Mesenchymal stem cell (in vitro differentiated cells and primary cell): ENCODE measurements at regions not wholly inside any gene's neighbourhood (a gene's known extent, or its start where the extent isn't known, plus 50 kb on each side); places are given as distances from the start of the nearest gene placed in this dataset.

ENCODE experiments used
- DNase-seq: peaks from one replicate; pipeline ENCODE4 v3.0.0-alpha.2; 2013
- H2AFZ ChIP-seq: one replicate; pipeline ENCODE4 v1.6.1; 2013; ENCODE audit warnings: low read depth, mild to moderate bottlenecking, control low read depth, inconsistent platforms, low read length, moderate library complexity
- H2AK5ac ChIP-seq: 2 replicates; pipeline ENCODE4 v1.6.1; 2013; ENCODE audit warnings: low read length, moderate library complexity, mild to moderate bottlenecking, inconsistent platforms; ENCODE audit not compliant: severe bottlenecking
- H2BK120ac ChIP-seq: one replicate; pipeline ENCODE4 v1.6.1; 2013; ENCODE audit warnings: low read depth, mild to moderate bottlenecking, inconsistent platforms, low read length, moderate library complexity
- H2BK12ac ChIP-seq, 2 experiments: one replicate each; pipeline ENCODE4 v1.6.1; 2013; ENCODE audit warnings: inconsistent platforms in 2 of 2, low read length in 2 of 2, mild to moderate bottlenecking in 2 of 2, moderate library complexity in 2 of 2, control low read depth in 1 of 2
- H2BK15ac ChIP-seq: one replicate; pipeline ENCODE4 v1.6.1; 2013; ENCODE audit warnings: mild to moderate bottlenecking, low read depth, inconsistent platforms; ENCODE audit not compliant: poor library complexity, severe bottlenecking
- H2BK5ac ChIP-seq: 2 replicates; pipeline ENCODE4 v1.6.1; 2013; ENCODE audit warnings: low read depth, mild to moderate bottlenecking, low read length, control low read depth, inconsistent platforms; ENCODE audit not compliant: poor library complexity, severe bottlenecking
- H3K14ac ChIP-seq, 2 experiments: one replicate each; pipeline ENCODE4 v1.6.1; 2013; ENCODE audit warnings: inconsistent platforms in 2 of 2, low read length in 2 of 2, control low read depth in 1 of 2, mild to moderate bottlenecking in 1 of 2, moderate library complexity in 1 of 2
- H3K18ac ChIP-seq, 2 experiments: one replicate each; pipeline ENCODE4 v1.6.1; 2013; ENCODE audit warnings: inconsistent platforms in 2 of 2, low read length in 2 of 2, control low read depth in 1 of 2, low read depth in 1 of 2, mild to moderate bottlenecking in 1 of 2
- H3K23ac ChIP-seq, 2 experiments: one replicate each; pipeline ENCODE4 v1.6.1; 2013; ENCODE audit warnings: inconsistent platforms in 2 of 2, low read length in 2 of 2, mild to moderate bottlenecking in 2 of 2, moderate library complexity in 2 of 2, control low read depth in 1 of 2
- H3K27ac ChIP-seq: 2 replicates; pipeline ENCODE4 v1.5.1; 2013; ENCODE audit warnings: mild to moderate bottlenecking, moderate library complexity, low read length, control low read depth, inconsistent platforms; ENCODE audit not compliant: poor library complexity, severe bottlenecking
- H3K27me3 ChIP-seq, 2 experiments: 2 replicates each; pipeline versions ENCODE4 v1.6.1 to v1.7.0; 2013; ENCODE audit warnings: low read length in 2 of 2, mild to moderate bottlenecking in 2 of 2, moderate library complexity in 2 of 2, control low read depth in 1 of 2, inconsistent platforms in 1 of 2; ENCODE audit not compliant: control insufficient read depth in 1 of 2, insufficient read depth in 1 of 2
- H3K36me3 ChIP-seq, 2 experiments: 2 replicates each; pipeline versions ENCODE4 v1.6.1 to v1.7.0; 2013; ENCODE audit warnings: low read length in 2 of 2, control low read depth in 1 of 2, inconsistent platforms in 1 of 2, low read depth in 1 of 2, mild to moderate bottlenecking in 1 of 2; ENCODE audit not compliant: insufficient read depth in 2 of 2, control insufficient read depth in 1 of 2
- H3K4ac ChIP-seq, 2 experiments: one replicate each; pipeline ENCODE4 v1.6.1; 2013; ENCODE audit warnings: inconsistent platforms in 2 of 2, low read length in 2 of 2, mild to moderate bottlenecking in 2 of 2, moderate library complexity in 2 of 2, control low read depth in 1 of 2, low read depth in 1 of 2
- H3K4me1 ChIP-seq: 2 replicates; pipeline ENCODE4 v1.6.1; 2013; ENCODE audit warnings: low read depth, low read length, control low read depth; ENCODE audit not compliant: control insufficient read depth, insufficient read depth
- H3K4me2 ChIP-seq: 2 replicates; pipeline ENCODE4 v1.6.1; 2013; ENCODE audit warnings: low read length, mild to moderate bottlenecking, inconsistent platforms; ENCODE audit not compliant: poor library complexity, severe bottlenecking
- H3K4me3 ChIP-seq, 2 experiments: 2 replicates each; pipeline versions ENCODE4 v1.5.1 to v1.7.0; 2013; ENCODE audit warnings: low read length in 2 of 2, mild to moderate bottlenecking in 2 of 2, control low read depth in 1 of 2, low read depth in 1 of 2; ENCODE audit not compliant: insufficient read depth in 1 of 2
- H3K79me1 ChIP-seq: replicated peaks from 2 replicates; pipeline ENCODE4 v1.6.1; 2013; ENCODE audit warnings: mild to moderate bottlenecking, control low read depth, low read length, inconsistent platforms; ENCODE audit not compliant: poor library complexity, severe bottlenecking
- H3K9ac ChIP-seq: 2 replicates; pipeline ENCODE4 v1.7.0; 2013; ENCODE audit warnings: mild to moderate bottlenecking, low read length, moderate library complexity
- H3K9me3 ChIP-seq: 2 replicates; pipeline ENCODE4 v1.7.0; 2013; ENCODE audit warnings: mild to moderate bottlenecking, low read length; ENCODE audit not compliant: control insufficient read depth
- H4K8ac ChIP-seq: one replicate; pipeline ENCODE4 v1.6.1; 2013; ENCODE audit warnings: inconsistent platforms, mild to moderate bottlenecking, low read length, moderate library complexity
- H4K91ac ChIP-seq: one replicate; pipeline ENCODE4 v1.6.1; 2013; ENCODE audit warnings: mild to moderate bottlenecking, low read length, inconsistent platforms
- WGBS: methylation state at CpG from one replicate; pipeline ENCODE4 v1.1.7; 2013; ENCODE audit warnings: mixed read lengths; 5-methylcytosine and 5-hydroxymethylcytosine counted together

DNA sequence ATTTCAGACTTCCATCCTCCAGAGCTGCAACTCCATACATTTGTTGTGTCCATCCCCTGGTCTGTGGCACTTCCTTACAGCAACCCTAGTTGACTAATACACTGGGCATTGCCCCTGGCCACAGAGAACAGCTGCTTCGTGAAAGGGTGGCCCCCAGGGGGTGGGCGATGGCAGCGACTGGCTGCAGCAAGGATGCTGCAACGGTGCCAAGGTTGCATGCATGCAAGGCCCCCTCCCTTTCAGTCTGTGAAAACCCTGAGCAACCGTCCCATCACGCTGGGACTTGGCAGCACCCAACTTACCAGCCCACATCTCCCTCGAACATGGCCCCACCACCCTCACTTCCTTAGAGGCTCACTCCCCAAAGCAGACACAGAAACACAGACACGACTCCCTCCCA lies 162.5 kb downstream of the MED10 start:
- H2AFZ ChIP-seq = no peak overlapping the region
- no peak overlapping the region for H3K4me3 ChIP-seq
- no peak overlapping the region for H3K4me2 ChIP-seq
- no peak for DNase-seq
- WGBS = 70% methylated on average over 8 of the region's 8 CpGs
- no peak overlapping the region for H3K23ac ChIP-seq
- H2BK15ac ChIP-seq = no peak overlapping the region
- H3K4me1 ChIP-seq = no peaks in the 10 kb centered on the region
- H3K27me3 ChIP-seq = no peaks in the 10 kb centered on the region
- no peak overlapping the region for H3K14ac ChIP-seq
- H4K8ac ChIP-seq = no peak overlapping the region
- no peak overlapping the region for H2AK5ac ChIP-seq
- no peaks in the 10 kb centered on the region for H3K36me3 ChIP-seq
- H2BK5ac ChIP-seq = no peak overlapping the region
- no peak overlapping the region for H2BK12ac ChIP-seq
- no peak overlapping the region for H2BK120ac ChIP-seq
- H3K79me1 ChIP-seq = no peaks in the 10 kb centered on the region
- H3K27ac ChIP-seq = no peak overlapping the region
- no peak overlapping the region for H3K9ac ChIP-seq
- no peaks in the 10 kb centered on the region for H3K9me3 ChIP-seq
- peak overlapping the region; percentile 66 for H4K91ac ChIP-seq
- H3K18ac ChIP-seq = no peak overlapping the region
- no peak overlapping the region for H3K4ac ChIP-seq

DNA sequence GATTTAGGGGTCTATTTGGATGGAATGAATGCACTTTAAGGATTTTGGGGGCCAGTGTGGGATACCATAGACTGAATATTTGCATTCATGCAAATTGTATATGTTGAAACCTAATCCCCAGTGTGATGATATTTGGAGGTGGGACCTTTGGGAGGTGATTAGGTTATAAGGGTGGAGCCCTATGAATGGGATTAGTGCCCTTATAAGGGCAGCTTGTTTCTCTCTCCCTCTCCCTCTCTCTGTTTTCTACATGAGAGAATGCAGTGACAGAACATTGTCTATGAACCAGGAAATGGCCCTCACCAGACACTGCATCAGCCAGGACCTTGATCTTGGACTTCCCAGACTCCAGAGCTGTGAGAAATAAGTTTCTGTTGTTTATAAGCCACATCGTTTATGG lies 166.1 kb downstream of the MED10 start:
- WGBS = no CpG with 5 or more reads among the region's 1 CpG
- Histone ChIP-seq H3K23ac (no peak overlapping the region), H2BK5ac (no peak overlapping the region), H3K27ac (no peak overlapping the region), H3K4me2 (no peak overlapping the region), H2AFZ (no peak overlapping the region), H2BK15ac (no peak overlapping the region), H3K4me1 (no peaks in the 10 kb centered on the region), H3K27me3 (no peaks in the 10 kb centered on the region), H2AK5ac (no peak overlapping the region), H3K14ac (no peak overlapping the region), H4K8ac (no peak overlapping the region), H2BK12ac (no peak overlapping the region), H3K9ac (no peak overlapping the region), H3K9me3 (peaks cover 4% of the 10 kb centered on the region), H4K91ac (no peak overlapping the region), H3K4ac (no peak overlapping the region), H3K79me1 (no peaks in the 10 kb centered on the region), H3K36me3 (no peaks in the 10 kb centered on the region), H2BK120ac (no peak overlapping the region), H3K18ac (no peak overlapping the region), H3K4me3 (no peak overlapping the region)
- DNase-seq = no peak

DNA sequence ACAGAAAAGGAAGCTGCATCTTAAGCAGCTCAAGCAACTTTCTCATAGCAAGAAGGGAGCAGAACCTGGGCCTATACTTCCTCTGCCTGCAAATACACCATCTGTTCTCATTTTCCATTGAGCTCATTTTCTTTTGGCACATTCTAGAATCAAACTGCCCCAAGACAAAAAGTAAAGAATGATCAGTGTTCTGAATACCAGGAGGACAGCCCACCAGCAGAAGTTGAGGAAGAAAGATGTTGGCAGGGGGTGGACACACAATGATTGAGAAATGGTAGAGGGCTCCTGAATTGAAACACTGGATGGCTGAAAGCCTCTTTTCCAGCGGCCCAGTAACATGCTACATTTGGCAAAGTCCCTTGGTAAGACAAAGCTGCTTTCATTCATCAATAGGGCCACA lies 171.8 kb downstream of the MED10 start:
- H3K79me1 ChIP-seq = no peaks in the 10 kb centered on the region
- no peak overlapping the region for H3K9ac ChIP-seq
- H2AFZ ChIP-seq = no peak overlapping the region
- no peak overlapping the region for H3K4me3 ChIP-seq
- H3K27me3 ChIP-seq = no peaks in the 10 kb centered on the region
- no peak overlapping the region for H3K4ac ChIP-seq
- H2BK5ac ChIP-seq = no peak overlapping the region
- no peak overlapping the region for H2AK5ac ChIP-seq
- no peaks in the 10 kb centered on the region for H3K4me1 ChIP-seq
- no peak overlapping the region for H4K8ac ChIP-seq
- H3K18ac ChIP-seq = no peak overlapping the region
- no peak overlapping the region for H3K4me2 ChIP-seq
- H3K9me3 ChIP-seq = peaks cover 4% of the 10 kb centered on the region
- no peak overlapping the region for H4K91ac ChIP-seq
- H2BK12ac ChIP-seq = no peak overlapping the region
- no peak overlapping the region for H2BK120ac ChIP-seq
- WGBS = 50% methylated on average over 1 of the region's 1 CpG
- H2BK15ac ChIP-seq = no peak overlapping the region
- no peak overlapping the region for H3K14ac ChIP-seq
- no peak for DNase-seq
- no peaks in the 10 kb centered on the region for H3K36me3 ChIP-seq
- no peak overlapping the region for H3K27ac ChIP-seq
- H3K23ac ChIP-seq = no peak overlapping the region

DNA sequence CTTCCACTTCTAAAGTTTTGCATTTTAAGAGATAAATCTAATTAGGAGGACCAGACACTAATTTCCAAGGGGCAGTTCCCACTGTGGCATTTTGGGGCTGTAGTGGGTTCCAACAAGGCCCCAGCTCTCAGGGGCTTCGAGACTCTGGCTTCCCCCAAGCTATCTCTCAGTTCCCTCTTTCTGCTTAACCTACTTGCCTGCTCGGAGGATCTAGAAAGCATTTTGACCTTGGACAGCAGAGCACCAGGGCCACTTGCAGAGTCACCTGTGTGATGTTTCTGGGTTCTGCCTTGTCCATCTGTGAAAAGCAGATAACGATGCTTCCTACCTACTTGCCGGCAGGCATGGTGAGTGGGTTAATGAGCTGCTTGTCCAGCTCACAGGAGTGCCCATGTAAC lies 175.4 kb downstream of the MED10 start:
- no peak overlapping the region for H3K4me3 ChIP-seq
- H2BK5ac ChIP-seq = no peak overlapping the region
- H3K4ac ChIP-seq = no peak overlapping the region
- no peak overlapping the region for H3K9ac ChIP-seq
- H2BK120ac ChIP-seq = no peak overlapping the region
- no peak overlapping the region for H2AK5ac ChIP-seq
- no peak overlapping the region for H3K18ac ChIP-seq
- H3K36me3 ChIP-seq = no peaks in the 10 kb centered on the region
- H2BK12ac ChIP-seq = no peak overlapping the region
- H3K23ac ChIP-seq = no peak overlapping the region
- H3K79me1 ChIP-seq = no peaks in the 10 kb centered on the region
- no peak overlapping the region for H3K14ac ChIP-seq
- H3K4me2 ChIP-seq = no peak overlapping the region
- H2AFZ ChIP-seq = no peak overlapping the region
- no peaks in the 10 kb centered on the region for H3K4me1 ChIP-seq
- DNase-seq = no peak
- H2BK15ac ChIP-seq = no peak overlapping the region
- H3K9me3 ChIP-seq = no peaks in the 10 kb centered on the region
- no peaks in the 10 kb centered on the region for H3K27me3 ChIP-seq
- no peak overlapping the region for H4K8ac ChIP-seq
- H4K91ac ChIP-seq = no peak overlapping the region
- no peak overlapping the region for H3K27ac ChIP-seq
- WGBS = 75% methylated on average over 4 of the region's 4 CpGs
